IMR-90 (cell line): ENCODE measurements at regions not wholly inside any gene's neighbourhood (a gene's known extent, or its start where the extent isn't known, plus 50 kb on each side); places are given as distances from the start of the nearest gene placed in this dataset.

ENCODE experiments used
- ATAC-seq: fragments of 200-7000 bp; cut with Tn5 transposase; 2 replicates; pipeline ENCODE4 v1.9.1; 2020; ENCODE audit warnings: low read depth, mild to moderate bottlenecking, moderate library complexity
- BruUV-seq: library from RNA; stranded (reverse); fragments of 400-500 nt; replicated peaks from 2 replicates; lab custom pipeline; 2021; lab: Mats Ljungman, UMichigan
- CTCF ChIA-PET: fragments of 300-600 bp; formaldehyde crosslinking; extraction: SDS; loops from one replicate; lab custom pipeline; 2021; ENCODE audit warnings: antibody characterized with exemption; lab: Yijun Ruan, JAX
- POLR2A ChIA-PET: fragments of 300-600 bp; sonication (Branson Sonifier 250); formaldehyde crosslinking; loops from one replicate; lab custom pipeline; 2022; ENCODE audit warnings: antibody characterized with exemption; ENCODE audit not compliant: unreplicated experiment; lab: Charles Lee
- DNase-seq: peaks from one replicate; pipeline ENCODE4 v3.0.0; 2013
- H2AFZ ChIP-seq: replicated peaks from 2 replicates; pipeline ENCODE3; 2013; ENCODE audit warnings: low read length, mild to moderate bottlenecking; ENCODE audit not compliant: poor library complexity
- H2AK5ac ChIP-seq: 2 replicates; pipeline ENCODE4 v1.6.1; 2013; ENCODE audit warnings: low read depth, low read length, inconsistent platforms
- H2AK9ac ChIP-seq: replicated peaks from 2 replicates; pipeline ENCODE3; 2013; ENCODE audit warnings: mild to moderate bottlenecking, low read depth, low read length, moderate library complexity; ENCODE audit not compliant: poor library complexity
- H2BK120ac ChIP-seq: 2 replicates; pipeline ENCODE4 v1.6.1; 2013; ENCODE audit warnings: low read depth, low read length, inconsistent platforms
- H2BK15ac ChIP-seq: 3 replicates; pipeline ENCODE4 v1.6.1; 2013; ENCODE audit warnings: low read depth, low read length, inconsistent platforms
- H2BK20ac ChIP-seq: 2 replicates; pipeline ENCODE4 v1.6.1; 2013; ENCODE audit warnings: low read depth, mild to moderate bottlenecking, inconsistent platforms, low read length, moderate library complexity
- H2BK5ac ChIP-seq: 2 replicates; pipeline ENCODE4 v1.6.1; 2013; ENCODE audit warnings: mild to moderate bottlenecking, low read depth, low read length, inconsistent platforms; ENCODE audit not compliant: poor library complexity, severe bottlenecking
- H3K14ac ChIP-seq: replicated peaks from 2 replicates; pipeline ENCODE4 v1.6.1; 2013; ENCODE audit warnings: low read depth, low read length, inconsistent platforms
- H3K18ac ChIP-seq: 2 replicates; pipeline ENCODE4 v1.6.1; 2013; ENCODE audit warnings: low read depth, low read length, control low read depth
- H3K23ac ChIP-seq: 2 replicates; pipeline ENCODE4 v1.6.1; 2013; ENCODE audit warnings: low read depth, low read length, inconsistent platforms
- H3K27ac ChIP-seq: 2 replicates; pipeline ENCODE4 v1.5.1; 2013; ENCODE audit warnings: mild to moderate bottlenecking, control low read depth, low read length; ENCODE audit not compliant: insufficient read depth
- H3K27me3 ChIP-seq: 2 replicates; pipeline ENCODE4 v1.6.1; 2013; ENCODE audit warnings: low read length; ENCODE audit not compliant: control insufficient read depth, insufficient read depth
- H3K36me3 ChIP-seq: 2 replicates; pipeline ENCODE4 v1.6.1; 2013; ENCODE audit warnings: low read length, mixed read lengths; ENCODE audit not compliant: control insufficient read depth, insufficient read depth
- H3K4ac ChIP-seq: 2 replicates; pipeline ENCODE4 v1.6.1; 2013; ENCODE audit warnings: low read depth, low read length, inconsistent platforms
- H3K4me1 ChIP-seq: 2 replicates; pipeline ENCODE4 v1.6.1; 2013; ENCODE audit warnings: low read length, mixed read lengths; ENCODE audit not compliant: control insufficient read depth, insufficient read depth
- H3K4me2 ChIP-seq: 2 replicates; pipeline ENCODE4 v1.6.1; 2013; ENCODE audit warnings: low read depth, mild to moderate bottlenecking, control low read depth, low read length, moderate library complexity
- H3K4me3 ChIP-seq: 2 replicates; pipeline ENCODE4 v1.5.1; 2013; ENCODE audit warnings: low read depth, mild to moderate bottlenecking, control low read depth, low read length, moderate library complexity; ENCODE audit not compliant: insufficient read depth
- H3K56ac ChIP-seq: 2 replicates; pipeline ENCODE4 v1.6.1; 2013; ENCODE audit warnings: low read length, inconsistent platforms; ENCODE audit not compliant: insufficient read depth; ENCODE audit errors: extremely low read depth
- H3K79me1 ChIP-seq, 2 experiments: 2 replicates each; pipeline ENCODE4 v1.6.1; 2013; ENCODE audit warnings: low read length in 2 of 2, inconsistent platforms in 1 of 2, low read depth in 1 of 2
- H3K9ac ChIP-seq: 2 replicates; pipeline ENCODE4 v1.6.1; 2013; ENCODE audit warnings: low read depth, low read length, control low read depth
- H3K9me1 ChIP-seq: 2 replicates; pipeline ENCODE4 v1.6.1; 2013; ENCODE audit warnings: low read length, inconsistent platforms; ENCODE audit not compliant: insufficient read depth
- H3K9me3 ChIP-seq: 2 replicates; pipeline ENCODE4 v1.6.1; 2013; ENCODE audit warnings: low read length; ENCODE audit not compliant: control insufficient read depth, insufficient read depth
- H4K20me1 ChIP-seq: 2 replicates; pipeline ENCODE4 v1.6.1; 2013; ENCODE audit warnings: low read length, inconsistent platforms; ENCODE audit not compliant: insufficient read depth
- H4K5ac ChIP-seq: 2 replicates; pipeline ENCODE4 v1.6.1; 2013; ENCODE audit warnings: mild to moderate bottlenecking, low read depth, low read length, control low read depth
- H4K8ac ChIP-seq, 2 experiments: 2 replicates each; pipeline ENCODE4 v1.6.1; 2013; ENCODE audit warnings: low read depth in 2 of 2, low read length in 2 of 2, control low read depth in 1 of 2, inconsistent platforms in 1 of 2
- H4K91ac ChIP-seq: 2 replicates; pipeline ENCODE4 v1.6.1; 2013; ENCODE audit warnings: low read depth, low read length, inconsistent platforms; ENCODE audit not compliant: insufficient read depth
- POLR2A ChIP-seq: IDR thresholded peaks from 2 replicates; pipeline ENCODE4 v1.6.1; 2012; ENCODE audit warnings: mild to moderate bottlenecking, low read depth, low read length
- WGBS, 2 experiments: methylation state at CpG; one replicate each; pipeline versions ENCODE4 v1.1.5 to v1.1.7; 2013; ENCODE audit warnings: missing lambda C conversion rate in 2 of 2; ENCODE audit not compliant: insufficient read length in 1 of 2; ENCODE audit errors: extremely low coverage in 2 of 2; 5-methylcytosine and 5-hydroxymethylcytosine counted together
- dilution Hi-C: fragments of 300-500 bp; cut with HindIII; formaldehyde crosslinking; loops from one replicate; pipeline ENCODE4 v1.14.3; 2018; ENCODE audit warnings: low sequenced_read_pairs; ENCODE audit not compliant: unreplicated experiment
- in situ Hi-C: fragments of 300-500 bp; cut with MboI; formaldehyde crosslinking; loops from 3 replicates; pipeline ENCODE4 v1.14.3; 2019; ENCODE audit warnings: low sequenced_read_pairs, inconsistent platforms, mixed read lengths
- intact Hi-C: fragments of 100-400 bp; cut with micrococcal nuclease; formaldehyde crosslinking; loops from 2 replicates; pipeline ENCODE4 v1.10.0; 2022

GRCh38 chr1:95534985-95535384 is 301.0 kb downstream of the RWDD3 start:
- H3K9me1 ChIP-seq = no peaks in the 10 kb centered on the region
- H3K4me3 ChIP-seq = no peak overlapping the region
- no peak overlapping the region for H4K91ac ChIP-seq
- H3K9ac ChIP-seq = no peak overlapping the region
- H2BK15ac ChIP-seq = no peak overlapping the region
- ATAC-seq = no peak
- BruUV-seq = no TSS peak
- no peaks in the 10 kb centered on the region for H3K36me3 ChIP-seq
- no peak for TF ChIP-seq POLR2A
- intact Hi-C loops = no loop called here
- no peak overlapping the region for H4K5ac ChIP-seq
- no peak overlapping the region for H3K27ac ChIP-seq
- no peaks in the 10 kb centered on the region for H4K20me1 ChIP-seq
- no peak overlapping the region for H3K18ac ChIP-seq
- H2BK120ac ChIP-seq = no peak overlapping the region
- H3K14ac ChIP-seq = no peak overlapping the region
- H3K4ac ChIP-seq = no peak overlapping the region
- no peak overlapping the region for H2BK20ac ChIP-seq
- no peak overlapping the region for H2AK9ac ChIP-seq
- H4K8ac ChIP-seq = no peak overlapping the region
- 20% methylated on average over 3 of the region's 5 CpGs; no CpG with 5 or more reads in 1 of the 2 experiments for WGBS, 2 experiments
- H2AK5ac ChIP-seq = no peak overlapping the region
- CTCF ChIA-PET = no interaction called here
- H3K27me3 ChIP-seq = no peaks in the 10 kb centered on the region
- no peaks in the 10 kb centered on the region; the same call in 1 of the 2 replicates for H3K9me3 ChIP-seq
- in situ Hi-C loops = no loop called here
- H3K23ac ChIP-seq = no peak overlapping the region
- H2BK5ac ChIP-seq = no peak overlapping the region
- dilution Hi-C loops = no loop called here
- H3K4me2 ChIP-seq = no peak overlapping the region
- POLR2A ChIA-PET = no interaction called here
- H3K79me1 ChIP-seq = no peaks in the 10 kb centered on the region
- no peak for DNase-seq
- H3K4me1 ChIP-seq = no peaks in the 10 kb centered on the region
- H3K56ac ChIP-seq = no peak overlapping the region
- H2AFZ ChIP-seq = no peak overlapping the region
